ENCODE measurements at regions not wholly inside any gene's neighbourhood (a gene's known extent, or its start where the extent isn't known, plus 50 kb on each side); places are given as distances from the start of the nearest gene placed in this dataset.
"Not testable (repeated sequence)": the region's sequence is repeated elsewhere in the genome, so short reads cannot be mapped to it uniquely, and the experiment has no call there.

GRCh38 chr3:145088917-145089316, 1072.1 kb downstream of the PLOD2 start:
- no peak for DNase-seq

GRCh38 chr3:145089337-145089736, 1071.6 kb downstream of the PLOD2 start:
- no peak for DNase-seq

- DNase-seq = no peak
Observed at GRCh38 chr3:145094355-145094941, 1066.5 kb downstream of the PLOD2 start.

GRCh38 chr3:145111141-145111540, 1049.8 kb downstream of the PLOD2 start:
- not testable (repeated sequence) for DNase-seq

- DNase-seq = no peak
Observed at GRCh38 chr3:145116769-145117168, 1044.2 kb downstream of the PLOD2 start.

GRCh38 chr3:145118303-145118702, 1042.7 kb downstream of the PLOD2 start:
- no peak for DNase-seq

GRCh38 chr3:145124900-145125678, 1035.9 kb downstream of the PLOD2 start:
- no peak for DNase-seq

GRCh38 chr3:145133281-145133680, 1027.7 kb downstream of the PLOD2 start:
- no peak for DNase-seq

- DNase-seq = no peak
Observed at GRCh38 chr3:145134738-145135137, 1026.2 kb downstream of the PLOD2 start.

GRCh38 chr3:145144361-145144760, 1016.6 kb downstream of the PLOD2 start:
- no peak for DNase-seq

- no peak for DNase-seq
Observed at GRCh38 chr3:145145461-145145860, 1015.5 kb downstream of the PLOD2 start.

- DNase-seq = no peak
Observed at GRCh38 chr3:145159640-145160039, 1001.3 kb downstream of the PLOD2 start.

GRCh38 chr3:145170121-145170520, 990.9 kb downstream of the PLOD2 start:
- DNase-seq = no peak

- DNase-seq = no peak
Observed at GRCh38 chr3:145175626-145176025, 985.4 kb downstream of the PLOD2 start.

- no peak for DNase-seq
Observed at GRCh38 chr3:145176907-145177306, 984.1 kb downstream of the PLOD2 start.

GRCh38 chr3:145177828-145178227, 983.2 kb downstream of the PLOD2 start:
- DNase-seq = no peak

GRCh38 chr3:145182196-145182911, 978.6 kb downstream of the PLOD2 start:
- no peak for DNase-seq

- DNase-seq = no peak
Observed at GRCh38 chr3:145183261-145183660, 977.7 kb downstream of the PLOD2 start.

GRCh38 chr3:145188079-145188770, 972.8 kb downstream of the PLOD2 start:
- DNase-seq = no peak

GRCh38 chr3:145190138-145190537, 970.8 kb downstream of the PLOD2 start:
- no peak for DNase-seq

- no peak for DNase-seq
Observed at GRCh38 chr3:145190761-145191160, 970.2 kb downstream of the PLOD2 start.

GRCh38 chr3:145191543-145191942, 969.4 kb downstream of the PLOD2 start:
- DNase-seq = no peak

- no peak for DNase-seq
Observed at GRCh38 chr3:145197051-145197820, 963.7 kb downstream of the PLOD2 start.

All from NCI-H1930 (cell line).